Fibroblast of lung (primary cell): ENCODE measurements at regions not wholly inside any gene's neighbourhood (a gene's known extent, or its start where the extent isn't known, plus 50 kb on each side); places are given as distances from the start of the nearest gene placed in this dataset.

Experiments used
- DNase-seq, 2 donors: peaks; one replicate each; pipeline versions ENCODE4 v3.0.0 to v3.0.0-alpha.2; 2010; ENCODE audit warnings: low read depth in 2 of 2
- H2AFZ ChIP-seq: 2 replicates; pipeline ENCODE4 v1.5.1; 2012; ENCODE audit warnings: low read length, control low read depth, inconsistent platforms
- H3K27ac ChIP-seq: 2 replicates; pipeline ENCODE4 v1.5.1; 2011; ENCODE audit warnings: low read length, control low read depth; ENCODE audit not compliant: insufficient read depth
- H3K27me3 ChIP-seq: 2 replicates; pipeline ENCODE4 v1.5.1; 2011; ENCODE audit warnings: mild to moderate bottlenecking, low read length; ENCODE audit not compliant: control insufficient read depth, insufficient read depth
- H3K36me3 ChIP-seq: 2 replicates; pipeline ENCODE4 v1.5.1; 2011; ENCODE audit warnings: low read length; ENCODE audit not compliant: control insufficient read depth, insufficient read depth
- H3K4me1 ChIP-seq: 2 replicates; pipeline ENCODE4 v1.5.1; 2011; ENCODE audit warnings: low read length; ENCODE audit not compliant: control insufficient read depth, insufficient read depth; ENCODE audit errors: extremely low read depth
- H3K4me2 ChIP-seq: 2 replicates; pipeline ENCODE4 v1.5.1; 2011; ENCODE audit warnings: low read length, control low read depth; ENCODE audit not compliant: insufficient read depth; ENCODE audit errors: extremely low read depth
- H3K4me3 ChIP-seq, 4 experiments: fragments of 200-600 bp in 1 of 4; sonication (generic) in 1 of 4; replicated peaks in 1 of 4; 2 replicates each; pipeline ENCODE4 v1.5.1; 2011 to 2016; ENCODE audit warnings: low read length in 4 of 4, low read depth in 3 of 4, mild to moderate bottlenecking in 3 of 4, control low read depth in 2 of 4, inconsistent platforms in 1 of 4, mixed read lengths in 1 of 4; ENCODE audit not compliant: insufficient read depth in 1 of 4; ENCODE audit errors: control extremely low read depth in 1 of 4
- H3K79me2 ChIP-seq: 2 replicates; pipeline ENCODE4 v1.5.1; 2012; ENCODE audit warnings: mild to moderate bottlenecking, low read length, inconsistent platforms; ENCODE audit not compliant: control insufficient read depth, insufficient read depth
- H3K9ac ChIP-seq: 2 replicates; pipeline ENCODE4 v1.5.1; 2011; ENCODE audit warnings: mild to moderate bottlenecking, low read length, control low read depth; ENCODE audit not compliant: insufficient read depth
- H3K9me3 ChIP-seq: 2 replicates; pipeline ENCODE4 v1.5.1; 2012; ENCODE audit warnings: low read depth, low read length; ENCODE audit not compliant: control insufficient read depth, insufficient read depth
- H4K20me1 ChIP-seq: 2 replicates; pipeline ENCODE4 v1.5.1; 2011; ENCODE audit warnings: low read length; ENCODE audit not compliant: control insufficient read depth, insufficient read depth; ENCODE audit errors: extremely low read depth
- EZH2 ChIP-seq: IDR thresholded peaks from 2 replicates; pipeline ENCODE4 v1.5.1; 2012; ENCODE audit warnings: low read length, control low read depth, mild to moderate bottlenecking; ENCODE audit errors: missing control alignments
- TF ChIP-seq, protein P1 (sequence below), 2 donors: IDR thresholded peaks in 1 of 2; conservative IDR thresholded peaks in 1 of 2; 1 replicate in 1 of 2; 2 replicates in 1 of 2; pipeline ENCODE4 v1.5.1; 2011 to 2012; ENCODE audit warnings: low read length in 2 of 2, control low read depth in 1 of 2, inconsistent platforms in 1 of 2, low read depth in 1 of 2, mild to moderate bottlenecking in 1 of 2

DNA sequence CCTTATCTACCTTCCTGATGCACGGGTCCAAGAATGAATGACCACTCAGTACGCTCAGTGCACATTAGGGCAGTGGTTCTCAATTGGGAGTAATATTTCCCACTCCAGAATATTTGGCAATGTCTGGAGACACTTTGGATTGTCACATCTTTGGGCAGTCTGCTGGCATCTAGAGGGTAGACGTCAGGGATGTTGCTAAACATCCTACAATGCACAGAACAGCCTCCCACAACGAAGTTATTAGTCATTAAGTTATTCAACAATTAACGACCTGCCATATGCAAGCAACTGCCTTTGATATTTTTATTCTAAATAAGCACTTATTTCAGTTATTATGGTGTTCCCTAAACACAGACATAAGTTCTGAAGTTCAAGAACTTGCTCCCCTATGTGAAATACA is 669.3 kb downstream of the TOX3 start:
- peak overlapping the region; percentile 32 for H3K27ac ChIP-seq
- TF ChIP-seq, protein P1, sequence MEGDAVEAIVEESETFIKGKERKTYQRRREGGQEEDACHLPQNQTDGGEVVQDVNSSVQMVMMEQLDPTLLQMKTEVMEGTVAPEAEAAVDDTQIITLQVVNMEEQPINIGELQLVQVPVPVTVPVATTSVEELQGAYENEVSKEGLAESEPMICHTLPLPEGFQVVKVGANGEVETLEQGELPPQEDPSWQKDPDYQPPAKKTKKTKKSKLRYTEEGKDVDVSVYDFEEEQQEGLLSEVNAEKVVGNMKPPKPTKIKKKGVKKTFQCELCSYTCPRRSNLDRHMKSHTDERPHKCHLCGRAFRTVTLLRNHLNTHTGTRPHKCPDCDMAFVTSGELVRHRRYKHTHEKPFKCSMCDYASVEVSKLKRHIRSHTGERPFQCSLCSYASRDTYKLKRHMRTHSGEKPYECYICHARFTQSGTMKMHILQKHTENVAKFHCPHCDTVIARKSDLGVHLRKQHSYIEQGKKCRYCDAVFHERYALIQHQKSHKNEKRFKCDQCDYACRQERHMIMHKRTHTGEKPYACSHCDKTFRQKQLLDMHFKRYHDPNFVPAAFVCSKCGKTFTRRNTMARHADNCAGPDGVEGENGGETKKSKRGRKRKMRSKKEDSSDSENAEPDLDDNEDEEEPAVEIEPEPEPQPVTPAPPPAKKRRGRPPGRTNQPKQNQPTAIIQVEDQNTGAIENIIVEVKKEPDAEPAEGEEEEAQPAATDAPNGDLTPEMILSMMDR (conservative IDR thresholded peaks at IDR 0.05 in 1 of 2, IDR thresholded peaks at IDR 0.05 in 1 of 2; ENCODE audit: low read depth in 1 of 2, low read length in 2 of 2) = no peak
- TF ChIP-seq EZH2 = no peak
- peaks cover 26% of the 10 kb centered on the region for H3K4me1 ChIP-seq
- no peaks in the 10 kb centered on the region for H4K20me1 ChIP-seq
- no peaks in the 10 kb centered on the region for H3K36me3 ChIP-seq
- H3K4me3 ChIP-seq = no peak overlapping the region
- H3K79me2 ChIP-seq = no peaks in the 10 kb centered on the region
- no peaks in the 10 kb centered on the region for H3K9me3 ChIP-seq
- H3K4me2 ChIP-seq = no peak overlapping the region
- no peak overlapping the region for H3K9ac ChIP-seq
- H3K27me3 ChIP-seq = no peaks in the 10 kb centered on the region
- DNase-seq = peak in 1 of 2 donors; percentile 49
- H2AFZ ChIP-seq = no peak overlapping the region

DNA sequence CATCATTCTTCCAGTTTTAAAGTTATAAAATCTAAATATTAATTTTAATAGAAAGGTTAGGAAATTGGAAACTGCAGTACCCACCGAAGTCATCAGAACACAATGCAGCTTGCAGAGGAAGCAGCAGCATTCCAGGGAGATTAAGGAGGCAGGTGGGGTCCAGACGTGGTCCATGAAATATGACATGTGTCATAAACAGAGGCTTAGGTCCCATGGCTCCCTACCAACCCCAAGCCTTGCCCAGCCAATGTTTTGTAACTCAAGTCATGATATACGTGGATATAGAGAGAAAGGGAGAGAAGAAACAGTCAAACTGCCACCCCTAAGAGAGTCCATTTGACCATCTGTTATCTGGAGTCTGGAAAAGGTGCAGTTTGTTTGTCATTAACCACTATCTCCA is 670.0 kb downstream of the TOX3 start:
- H2AFZ ChIP-seq = no peak overlapping the region
- H3K79me2 ChIP-seq = no peaks in the 10 kb centered on the region
- TF ChIP-seq, protein P1 (conservative IDR thresholded peaks at IDR 0.05 in 1 of 2, IDR thresholded peaks at IDR 0.05 in 1 of 2; ENCODE audit: low read depth in 1 of 2, low read length in 2 of 2) = no peak
- no peak for TF ChIP-seq EZH2
- no peak overlapping the region for H3K9ac ChIP-seq
- H3K27ac ChIP-seq = no peak overlapping the region
- H3K4me2 ChIP-seq = no peak overlapping the region
- no peaks in the 10 kb centered on the region for H3K9me3 ChIP-seq
- DNase-seq = peak in 1 of 2 donors; percentile 28
- H3K4me1 ChIP-seq = peaks cover 25% of the 10 kb centered on the region
- no peak overlapping the region for H3K4me3 ChIP-seq
- no peaks in the 10 kb centered on the region for H4K20me1 ChIP-seq
- no peaks in the 10 kb centered on the region for H3K27me3 ChIP-seq
- H3K36me3 ChIP-seq = no peaks in the 10 kb centered on the region

DNA sequence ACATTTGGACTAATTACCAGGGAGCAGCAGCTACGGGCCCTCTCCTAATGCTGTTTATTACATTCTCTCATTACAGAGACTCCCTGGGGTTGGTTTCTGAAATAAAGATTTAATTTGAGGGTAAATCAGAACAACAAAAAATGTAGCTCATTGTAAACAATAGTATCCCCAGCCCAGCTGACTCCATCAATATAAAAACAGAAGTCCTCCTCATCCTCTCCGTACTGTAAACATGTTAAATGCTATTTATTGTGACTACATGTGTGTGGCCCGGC is 670.4 kb downstream of the TOX3 start:
- Histone ChIP-seq H3K9ac (no peak overlapping the region), H2AFZ (no peak overlapping the region), H3K4me2 (no peak overlapping the region), H3K36me3 (no peaks in the 10 kb centered on the region), H3K27ac (peak overlapping the region; percentile 2), H4K20me1 (no peaks in the 10 kb centered on the region), H3K4me1 (peaks cover 25% of the 10 kb centered on the region), H3K79me2 (no peaks in the 10 kb centered on the region), H3K4me3 (no peak overlapping the region), H3K9me3 (no peaks in the 10 kb centered on the region), H3K27me3 (no peaks in the 10 kb centered on the region)
- TF ChIP-seq EZH2 = no peak
- TF ChIP-seq, protein P1 (conservative IDR thresholded peaks at IDR 0.05 in 1 of 2, IDR thresholded peaks at IDR 0.05 in 1 of 2; ENCODE audit: low read depth in 1 of 2, low read length in 2 of 2) = no peak
- no peak for DNase-seq
